KOPT-K1 (cell line): ENCODE measurements at regions not wholly inside any gene's neighbourhood (a gene's known extent, or its start where the extent isn't known, plus 50 kb on each side); places are given as distances from the start of the nearest gene placed in this dataset.
"Not testable (repeated sequence)": the region's sequence is repeated elsewhere in the genome, so short reads cannot be mapped to it uniquely, and the experiment has no call there.

ENCODE experiments used
- H3K27ac ChIP-seq: fragments of 200-600 bp; sonication (generic); 2 replicates; pipeline ENCODE4 v1.5.1; 2016; ENCODE audit warnings: antibody characterized with exemption, mild to moderate bottlenecking, low read depth, low read length; ENCODE audit not compliant: poor library complexity, severe bottlenecking
- H3K36me3 ChIP-seq: fragments of 200-600 bp; sonication (generic); 2 replicates; pipeline ENCODE4 v1.5.1; 2017; ENCODE audit warnings: antibody characterized with exemption, mild to moderate bottlenecking, low read length, moderate library complexity; ENCODE audit not compliant: insufficient read depth
- H3K9me3 ChIP-seq: fragments of 200-600 bp; sonication (generic); 2 replicates; pipeline ENCODE4 v1.5.1; 2017; ENCODE audit warnings: antibody characterized with exemption, low read length, mild to moderate bottlenecking; ENCODE audit not compliant: insufficient read depth, poor library complexity, severe bottlenecking

DNA sequence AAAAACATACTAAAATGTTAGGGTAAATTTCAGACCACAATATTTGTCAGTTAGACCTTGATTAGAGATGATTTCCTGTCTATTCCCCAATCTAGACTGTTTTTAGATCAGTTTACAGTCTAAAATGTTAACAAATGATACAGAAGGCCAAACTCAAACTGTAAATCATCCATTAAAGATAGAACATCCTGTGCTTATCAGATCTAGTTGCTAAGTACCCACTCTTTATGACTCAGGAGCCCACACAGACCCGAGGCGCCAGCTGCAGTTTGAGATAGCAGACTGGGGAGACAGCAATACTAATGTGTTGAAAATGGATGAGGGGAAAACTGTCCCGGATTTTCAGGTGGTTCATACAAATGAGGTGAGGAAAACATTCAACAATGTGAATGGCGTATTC lies 113.3 kb downstream of the SCG2 start:
- no peaks in the 10 kb centered on the region for H3K36me3 ChIP-seq
- H3K9me3 ChIP-seq: peaks cover 4% of the 10 kb centered on the region
- H3K27ac ChIP-seq: peak overlapping the region; percentile 66

DNA sequence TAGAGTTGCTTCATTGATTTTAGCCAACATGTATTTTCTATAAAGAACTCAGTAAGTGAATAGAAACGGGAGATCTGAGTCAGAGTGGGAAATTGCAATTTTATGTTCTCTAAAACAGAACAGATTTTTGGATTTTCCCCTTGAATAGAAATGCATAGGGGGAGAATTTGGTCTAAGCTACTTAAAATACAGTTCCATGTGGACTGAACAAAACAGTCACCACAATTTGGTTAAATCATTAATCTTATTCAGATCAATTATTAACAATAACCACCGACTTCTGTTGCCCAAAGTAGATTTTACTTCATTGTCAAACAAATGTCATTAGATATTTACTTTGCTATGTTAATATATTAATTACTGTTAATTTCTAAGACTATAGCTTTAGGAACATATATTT lies 107.7 kb downstream of the SCG2 start:
- Histone ChIP-seq H3K27ac (no peak overlapping the region), H3K9me3 (peaks cover 4% of the 10 kb centered on the region), H3K36me3 (no peaks in the 10 kb centered on the region)

DNA sequence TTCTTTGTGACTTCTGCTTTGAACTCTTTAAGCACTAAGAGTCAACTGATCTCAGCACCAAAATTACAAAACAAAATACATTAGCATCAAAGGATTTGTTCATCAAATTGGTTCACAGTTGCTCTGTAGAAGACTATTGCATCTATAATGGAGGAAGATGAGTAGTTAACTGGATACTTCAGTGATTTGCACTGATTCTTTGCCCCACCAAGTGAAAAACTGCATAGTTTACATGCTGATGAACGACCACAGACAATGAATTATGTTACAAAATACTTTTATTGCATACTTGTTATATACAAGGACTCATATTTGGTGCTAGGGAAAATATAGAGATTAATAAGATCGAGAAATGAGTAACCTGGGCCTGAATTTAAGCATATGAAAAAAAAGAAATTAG lies 107.2 kb downstream of the SCG2 start:
- H3K36me3 ChIP-seq: no peaks in the 10 kb centered on the region
- H3K9me3 ChIP-seq: peaks cover 4% of the 10 kb centered on the region
- no peak overlapping the region for H3K27ac ChIP-seq

DNA sequence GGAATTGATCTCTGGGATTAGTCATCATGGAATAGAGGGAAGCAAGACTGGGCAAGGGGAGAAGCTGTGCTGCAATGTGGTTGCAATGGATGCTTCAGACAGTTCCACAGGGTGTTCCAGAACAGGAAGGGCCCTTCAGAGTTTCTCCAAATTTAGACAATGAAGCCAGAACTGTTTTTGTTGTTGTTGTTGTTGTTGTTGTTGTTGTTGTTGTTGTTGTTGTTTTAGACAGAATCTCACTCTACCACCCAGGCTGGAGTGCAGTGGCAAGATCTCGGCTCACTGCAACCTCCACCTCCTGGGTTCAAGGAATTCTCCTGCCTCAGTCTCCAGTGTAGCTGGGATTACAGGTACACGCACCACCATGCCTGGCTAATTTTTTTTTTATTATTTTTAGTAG lies 105.3 kb downstream of the SCG2 start:
- H3K27ac ChIP-seq, H3K36me3 ChIP-seq, H3K9me3 ChIP-seq: not testable (repeated sequence)

DNA sequence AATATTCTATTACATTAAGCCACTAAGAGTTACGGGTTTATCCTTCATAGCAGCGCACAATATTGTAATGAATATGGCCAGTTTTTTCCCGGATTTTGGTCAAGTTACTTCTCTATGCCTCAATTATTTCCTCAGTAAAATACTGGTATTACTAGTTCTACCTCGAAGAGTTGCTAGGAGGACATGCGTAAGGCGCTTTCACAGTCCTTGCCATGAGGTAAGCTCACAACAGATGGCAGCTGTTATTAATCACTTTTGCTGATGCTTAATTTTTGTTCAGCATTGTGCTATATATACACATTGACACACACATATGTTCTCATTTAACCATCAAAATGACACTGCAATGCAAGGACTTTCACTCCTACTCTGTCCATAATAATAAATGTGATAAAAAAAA lies 101.5 kb downstream of the SCG2 start:
- Histone ChIP-seq H3K36me3 (no peaks in the 10 kb centered on the region), H3K27ac (no peak overlapping the region), H3K9me3 (no peaks in the 10 kb centered on the region)

DNA sequence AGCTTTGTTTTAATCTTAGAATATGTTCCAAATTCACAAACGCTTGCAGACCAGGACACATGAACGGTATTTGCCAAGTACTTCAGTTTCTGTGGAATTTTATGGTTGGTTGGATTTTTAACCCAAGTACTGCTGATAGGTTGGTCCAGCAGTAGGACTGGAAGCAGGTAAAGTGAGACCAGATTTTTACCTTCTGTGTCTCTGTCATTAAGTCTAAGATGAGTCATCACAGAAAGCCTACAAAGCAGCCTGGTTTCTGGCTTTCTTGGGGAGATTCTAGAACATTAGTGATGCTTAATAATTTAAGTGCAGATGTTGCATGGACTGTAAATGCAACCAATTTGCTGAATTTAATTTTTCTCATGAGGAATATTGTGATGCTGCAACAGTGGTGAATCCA lies 100.5 kb downstream of the SCG2 start:
- Histone ChIP-seq H3K27ac (no peak overlapping the region), H3K36me3 (no peaks in the 10 kb centered on the region), H3K9me3 (no peaks in the 10 kb centered on the region)

DNA sequence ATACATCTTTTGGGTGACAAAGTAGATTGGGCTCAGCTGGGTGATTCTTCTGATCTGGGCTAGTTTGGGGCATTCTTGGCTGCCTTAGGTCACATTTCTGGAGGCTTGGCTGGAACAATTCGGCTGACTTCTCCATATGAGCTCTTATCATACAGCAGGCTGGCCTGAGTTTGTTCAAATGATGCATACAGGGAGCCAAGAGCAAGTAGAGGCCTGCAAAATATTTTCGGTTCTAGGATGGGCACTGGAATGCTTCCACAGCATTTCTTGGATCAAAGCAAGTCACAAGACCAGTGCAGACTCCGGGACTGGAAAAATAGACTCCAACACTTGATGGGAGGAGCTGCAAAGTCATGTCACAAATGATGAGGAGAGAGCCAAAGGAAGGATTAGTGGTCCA lies 98.4 kb downstream of the SCG2 start:
- Histone ChIP-seq H3K9me3 (no peaks in the 10 kb centered on the region), H3K36me3 (no peaks in the 10 kb centered on the region), H3K27ac (no peak overlapping the region)

DNA sequence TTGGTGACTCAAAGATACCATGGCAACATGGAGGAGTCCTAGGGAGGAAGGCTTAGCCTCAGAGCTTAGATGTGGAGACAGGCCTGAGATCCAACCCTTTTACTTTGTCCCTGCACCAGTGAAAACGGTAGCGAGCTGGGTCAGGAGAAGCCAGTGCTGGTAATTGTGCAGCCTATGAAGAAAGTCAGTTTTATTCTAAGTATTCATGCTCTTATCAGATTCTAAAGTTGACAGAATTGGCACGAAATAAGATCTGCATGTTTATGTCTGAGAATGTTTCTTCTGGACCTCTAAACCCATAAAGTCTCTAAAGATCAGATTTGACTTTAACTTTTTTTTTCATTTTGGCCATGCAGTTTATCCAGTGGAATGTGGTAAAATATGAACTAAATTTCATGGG lies 93.8 kb downstream of the SCG2 start:
- Histone ChIP-seq H3K27ac (no peak overlapping the region), H3K9me3 (no peaks in the 10 kb centered on the region), H3K36me3 (no peaks in the 10 kb centered on the region)

DNA sequence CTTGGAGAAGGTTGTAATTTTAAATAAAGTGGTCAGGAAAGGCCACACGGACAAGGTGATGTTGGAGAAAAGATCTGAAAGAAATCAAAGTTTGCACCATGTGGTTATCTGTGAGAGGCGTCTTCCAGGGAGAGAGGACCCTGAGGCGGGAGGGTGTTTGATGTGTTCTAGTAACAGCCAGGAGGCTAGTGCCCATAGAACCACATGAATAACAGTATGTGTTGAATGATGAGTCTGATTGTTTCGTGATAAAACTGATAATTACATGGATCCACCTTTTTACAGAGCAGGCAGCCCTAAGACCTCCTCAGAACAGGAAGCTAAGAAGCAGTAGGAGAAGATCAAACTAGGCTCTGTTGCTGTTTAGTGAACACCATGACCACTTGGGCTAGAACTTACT lies 91.4 kb downstream of the SCG2 start:
- Histone ChIP-seq H3K36me3 (no peaks in the 10 kb centered on the region), H3K27ac (no peak overlapping the region), H3K9me3 (no peaks in the 10 kb centered on the region)

DNA sequence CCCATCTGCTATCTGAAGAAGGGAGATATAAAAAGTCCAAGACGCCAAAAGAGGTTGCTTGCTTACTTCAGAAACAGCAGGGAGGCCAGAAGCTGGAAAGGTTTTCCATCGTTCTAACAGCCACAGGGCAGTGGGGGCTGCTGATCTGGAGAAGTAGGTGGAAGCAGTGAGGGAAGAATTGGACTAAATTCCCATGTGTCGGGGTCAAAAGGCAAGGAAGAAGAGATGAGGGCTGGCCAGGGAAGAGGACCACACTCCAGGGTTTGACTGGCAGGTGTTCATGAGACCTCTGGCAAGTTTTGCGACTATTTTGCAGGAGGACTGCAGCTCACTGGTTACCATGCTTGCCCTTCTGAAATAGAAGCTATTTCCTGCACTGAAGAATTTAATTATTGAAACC lies 91.0 kb downstream of the SCG2 start:
- no peaks in the 10 kb centered on the region for H3K36me3 ChIP-seq

DNA sequence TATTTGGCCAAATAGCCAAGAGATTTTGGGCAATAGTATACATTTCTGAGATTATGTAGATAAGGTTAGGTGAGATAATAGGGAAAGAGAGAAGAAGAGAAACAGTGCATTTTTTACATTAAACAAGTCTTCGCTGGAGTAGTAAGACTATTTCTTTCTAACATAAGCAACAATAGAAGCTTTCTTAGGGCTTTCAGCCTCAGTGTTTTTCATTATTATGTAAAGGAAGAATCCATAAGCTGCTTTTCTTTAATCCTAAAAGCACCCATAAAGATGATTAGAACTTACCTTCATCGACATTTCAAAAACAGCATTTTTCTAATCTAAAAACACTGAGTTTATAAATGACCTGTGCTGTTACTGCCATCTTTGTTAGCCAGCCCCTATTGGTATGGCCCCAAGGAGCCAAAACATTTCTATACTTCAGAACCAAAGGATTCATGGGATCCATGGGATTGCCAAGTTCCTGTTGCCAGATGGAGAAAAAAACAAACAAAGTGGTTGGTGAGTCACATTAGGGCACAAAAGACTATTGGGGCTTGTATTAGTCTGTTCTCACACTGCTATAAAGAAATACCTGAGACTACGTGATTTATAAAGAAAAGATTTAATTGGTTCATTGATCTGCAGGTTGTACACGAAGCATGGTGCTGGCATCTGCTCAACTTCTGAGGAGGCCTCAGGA lies 88.2 kb downstream of the SCG2 start:
- Histone ChIP-seq H3K36me3 (no peaks in the 10 kb centered on the region), H3K27ac (no peak overlapping the region), H3K9me3 (no peaks in the 10 kb centered on the region)

More for the DNA sequence above, 91.0 kb downstream of the SCG2 start:
- H3K9me3 ChIP-seq: no peaks in the 10 kb centered on the region
- H3K27ac ChIP-seq: no peak overlapping the region

DNA sequence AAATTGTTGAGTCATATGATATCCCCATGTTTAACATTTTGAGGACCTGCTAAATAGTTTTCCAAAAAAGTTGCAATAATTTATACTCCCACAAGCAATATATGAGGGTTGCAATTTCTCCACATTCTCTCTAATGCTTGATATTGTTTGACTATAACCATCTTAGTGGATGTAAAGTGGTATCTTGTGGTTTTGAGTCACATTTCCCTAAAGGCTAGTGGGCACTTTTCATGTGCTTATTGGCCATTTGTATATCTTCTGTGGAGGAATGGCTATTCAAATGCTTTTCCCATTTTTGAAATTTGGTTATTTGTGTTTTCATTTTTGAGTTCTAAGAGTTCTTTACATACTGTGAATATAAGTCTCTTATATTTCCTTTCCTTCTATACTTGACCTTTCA lies 82.7 kb downstream of the SCG2 start:
- H3K36me3 ChIP-seq: no peaks in the 10 kb centered on the region
- no peak overlapping the region for H3K27ac ChIP-seq

DNA sequence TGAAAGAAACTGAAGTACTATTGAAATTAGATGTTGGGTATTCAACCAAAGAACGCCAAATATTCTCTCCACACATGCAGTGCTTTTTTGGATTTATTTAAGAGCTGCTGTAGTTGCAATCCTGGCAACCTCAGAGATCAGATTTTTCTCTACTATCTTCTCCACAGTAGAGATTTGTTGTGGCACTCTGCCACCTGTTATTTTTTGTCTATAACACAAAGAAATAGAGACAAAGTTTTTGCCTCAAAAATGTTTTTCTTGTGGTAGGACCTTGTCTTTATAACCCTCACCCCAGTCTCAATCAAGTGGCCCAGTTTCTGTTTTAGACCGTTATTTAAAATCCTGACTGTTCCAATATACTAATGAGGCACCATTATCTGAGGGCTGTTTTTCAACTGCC lies 79.4 kb downstream of the SCG2 start:
- no peaks in the 10 kb centered on the region for H3K9me3 ChIP-seq
- no peak overlapping the region for H3K27ac ChIP-seq
- H3K36me3 ChIP-seq: no peaks in the 10 kb centered on the region

More for the DNA sequence above, 82.7 kb downstream of the SCG2 start:
- no peaks in the 10 kb centered on the region for H3K9me3 ChIP-seq

DNA sequence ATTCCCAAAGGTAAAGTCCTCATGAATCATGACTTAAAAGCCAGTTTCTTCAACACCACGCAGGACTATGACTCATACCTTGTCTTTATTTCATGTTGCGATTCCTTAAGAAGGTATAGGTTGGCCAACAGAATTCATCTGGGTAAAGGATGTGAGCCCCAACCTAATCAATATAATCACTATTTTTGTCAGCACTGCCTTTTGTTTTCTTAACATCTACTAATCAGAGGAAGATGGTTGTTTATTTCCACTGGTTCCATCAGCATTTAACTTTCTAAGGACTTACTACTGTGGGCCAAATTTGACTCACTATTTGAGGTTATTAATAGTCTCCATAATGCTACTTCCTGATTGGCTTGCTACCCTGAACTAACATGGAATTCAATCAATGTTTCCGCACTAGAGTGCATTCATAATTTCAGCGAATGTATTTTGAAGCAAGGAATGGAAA lies 78.6 kb downstream of the SCG2 start:
- Histone ChIP-seq H3K36me3 (no peaks in the 10 kb centered on the region), H3K27ac (no peak overlapping the region)

DNA sequence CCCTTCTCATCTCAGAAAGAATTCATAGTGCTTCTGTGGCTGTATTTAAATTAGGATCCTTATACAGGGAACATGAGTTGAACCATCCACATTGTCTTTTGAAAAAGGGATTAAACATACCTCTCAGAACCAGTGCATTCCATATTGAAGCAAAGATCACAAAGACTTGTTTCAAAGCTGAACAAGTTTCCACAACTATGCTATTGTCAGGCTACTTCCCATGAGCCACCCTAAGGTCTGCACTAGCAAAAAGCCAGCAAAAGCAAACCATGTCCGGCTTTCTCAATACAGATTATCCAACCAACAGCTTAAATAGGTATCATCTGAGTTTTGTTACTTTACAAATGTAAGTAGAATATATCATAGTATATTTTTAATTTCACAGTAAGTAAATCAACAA lies 78.1 kb downstream of the SCG2 start:
- Histone ChIP-seq H3K36me3 (no peaks in the 10 kb centered on the region), H3K27ac (no peak overlapping the region)

More for the DNA sequence above, 78.6 kb downstream of the SCG2 start:
- H3K9me3 ChIP-seq: no peaks in the 10 kb centered on the region

DNA sequence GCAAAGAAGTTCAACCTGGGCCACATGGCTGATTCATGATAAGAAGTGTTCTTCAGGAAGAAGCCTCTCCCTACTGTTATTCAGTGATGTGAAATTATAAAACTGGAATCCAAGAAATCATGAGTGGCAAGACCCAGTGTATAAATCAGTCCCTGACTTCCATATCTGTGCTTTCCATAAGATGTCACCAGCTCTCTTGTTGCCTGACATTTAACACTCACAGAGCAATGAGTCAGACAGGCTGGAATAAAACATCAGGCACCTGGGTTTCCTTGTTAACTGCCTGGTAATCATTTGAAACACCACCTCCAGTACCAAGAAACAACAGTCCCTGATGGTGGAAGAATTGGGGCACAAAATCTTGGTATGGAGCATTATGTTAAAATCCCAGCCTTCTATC lies 76.1 kb downstream of the SCG2 start:
- no peaks in the 10 kb centered on the region for H3K9me3 ChIP-seq
- no peaks in the 10 kb centered on the region for H3K36me3 ChIP-seq
- no peak overlapping the region for H3K27ac ChIP-seq

More for the DNA sequence above, 78.1 kb downstream of the SCG2 start:
- H3K9me3 ChIP-seq: no peaks in the 10 kb centered on the region
